OCI-LY1 (cell line): ENCODE measurements at regions not wholly inside any gene's neighbourhood (a gene's known extent, or its start where the extent isn't known, plus 50 kb on each side); places are given as distances from the start of the nearest gene placed in this dataset.

Source experiments
- CTCF ChIP-seq: fragments of 200-600 bp; sonication (generic), shearing (Covaris generic); IDR thresholded peaks from 2 replicates; pipeline ENCODE4 v1.5.1; 2017; ENCODE audit warnings: mild to moderate bottlenecking, antibody characterized with exemption, low read length, moderate library complexity, mixed read lengths
- EZH2 ChIP-seq: fragments of 200-600 bp; sonication (generic), shearing (Covaris generic); IDR thresholded peaks from 2 replicates; pipeline ENCODE4 v1.8.0; 2017; ENCODE audit warnings: borderline replicate concordance, mixed run types, mild to moderate bottlenecking, antibody characterized with exemption, low read length, moderate library complexity, mixed read lengths

- TF ChIP-seq CTCF (no peak), EZH2 (no peak)
Observed at GRCh38 chr3:35194666-35195065, 444.7 kb upstream of the ARPP21 start.
